ENCODE measurements at regions not wholly inside any gene's neighbourhood (a gene's known extent, or its start where the extent isn't known, plus 50 kb on each side); places are given as distances from the start of the nearest gene placed in this dataset.

DNA sequence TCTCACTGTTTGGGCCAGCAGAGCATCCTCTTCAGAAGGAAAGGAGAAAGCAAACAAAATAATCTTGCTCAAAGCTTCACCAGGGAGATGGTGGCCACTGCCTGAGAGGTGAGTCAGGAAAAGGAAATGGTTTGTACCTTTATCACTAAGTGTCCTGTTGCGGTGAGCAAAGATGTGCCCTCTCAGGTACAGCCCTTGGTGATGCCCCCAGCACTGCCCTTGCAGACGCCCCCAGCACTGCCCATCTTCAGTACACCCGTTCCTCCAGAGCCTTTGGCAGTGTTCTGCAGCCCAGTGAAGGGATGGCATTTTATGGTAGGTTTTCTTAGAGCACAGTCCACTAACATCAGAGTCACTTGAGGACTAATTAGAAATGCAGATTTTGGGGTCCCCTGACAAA lies 92.3 kb downstream of the ZNF621 start:
- TF ChIP-seq TAF1 (IDR thresholded peaks at IDR 0.05; ENCODE audit: borderline replicate concordance, insufficient read depth, low read length) = no peak

DNA sequence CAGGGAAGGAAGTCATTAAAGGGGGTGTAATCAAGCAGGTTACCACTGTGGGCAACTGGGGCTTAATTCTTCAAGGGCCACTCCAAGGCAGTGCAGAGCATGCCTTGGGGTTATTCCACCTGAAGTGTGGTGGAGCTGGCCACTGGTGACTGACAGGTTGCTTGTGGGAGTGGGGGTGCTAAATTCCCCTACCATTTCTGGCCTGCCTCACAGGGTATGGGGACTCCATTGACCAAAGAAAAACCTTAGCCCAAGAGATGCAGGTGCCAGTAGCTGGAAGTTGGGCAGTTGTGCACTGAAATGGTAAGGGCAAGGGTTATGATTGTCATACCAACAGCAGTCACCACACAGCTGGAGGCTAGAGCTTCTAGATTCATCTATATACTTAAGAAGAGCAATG lies 93.4 kb downstream of the ZNF621 start:
- TF ChIP-seq, protein P1, sequence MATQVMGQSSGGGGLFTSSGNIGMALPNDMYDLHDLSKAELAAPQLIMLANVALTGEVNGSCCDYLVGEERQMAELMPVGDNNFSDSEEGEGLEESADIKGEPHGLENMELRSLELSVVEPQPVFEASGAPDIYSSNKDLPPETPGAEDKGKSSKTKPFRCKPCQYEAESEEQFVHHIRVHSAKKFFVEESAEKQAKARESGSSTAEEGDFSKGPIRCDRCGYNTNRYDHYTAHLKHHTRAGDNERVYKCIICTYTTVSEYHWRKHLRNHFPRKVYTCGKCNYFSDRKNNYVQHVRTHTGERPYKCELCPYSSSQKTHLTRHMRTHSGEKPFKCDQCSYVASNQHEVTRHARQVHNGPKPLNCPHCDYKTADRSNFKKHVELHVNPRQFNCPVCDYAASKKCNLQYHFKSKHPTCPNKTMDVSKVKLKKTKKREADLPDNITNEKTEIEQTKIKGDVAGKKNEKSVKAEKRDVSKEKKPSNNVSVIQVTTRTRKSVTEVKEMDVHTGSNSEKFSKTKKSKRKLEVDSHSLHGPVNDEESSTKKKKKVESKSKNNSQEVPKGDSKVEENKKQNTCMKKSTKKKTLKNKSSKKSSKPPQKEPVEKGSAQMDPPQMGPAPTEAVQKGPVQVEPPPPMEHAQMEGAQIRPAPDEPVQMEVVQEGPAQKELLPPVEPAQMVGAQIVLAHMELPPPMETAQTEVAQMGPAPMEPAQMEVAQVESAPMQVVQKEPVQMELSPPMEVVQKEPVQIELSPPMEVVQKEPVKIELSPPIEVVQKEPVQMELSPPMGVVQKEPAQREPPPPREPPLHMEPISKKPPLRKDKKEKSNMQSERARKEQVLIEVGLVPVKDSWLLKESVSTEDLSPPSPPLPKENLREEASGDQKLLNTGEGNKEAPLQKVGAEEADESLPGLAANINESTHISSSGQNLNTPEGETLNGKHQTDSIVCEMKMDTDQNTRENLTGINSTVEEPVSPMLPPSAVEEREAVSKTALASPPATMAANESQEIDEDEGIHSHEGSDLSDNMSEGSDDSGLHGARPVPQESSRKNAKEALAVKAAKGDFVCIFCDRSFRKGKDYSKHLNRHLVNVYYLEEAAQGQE (IDR thresholded peaks at IDR 0.05; ENCODE audit: insufficient read depth in 1 of 2, low read depth in 2 of 2, low read length in 2 of 2) = no peak
- no peak for TF ChIP-seq FOXP2 (optimal IDR thresholded peaks at IDR 0.05; ENCODE audit: borderline replicate concordance, extremely low read depth, extremely low read length, insufficient read depth)
- no peak for TF ChIP-seq SIN3A (IDR thresholded peaks at IDR 0.05; ENCODE audit: borderline replicate concordance, insufficient read depth, low read length)
- no peak for TF ChIP-seq TAF1 (IDR thresholded peaks at IDR 0.05; ENCODE audit: borderline replicate concordance, insufficient read depth, low read length)
- no peak for TF ChIP-seq POLR2AphosphoS5 (IDR thresholded peaks at IDR 0.05; ENCODE audit: low read depth, low read length)

- TF ChIP-seq, protein P1 (IDR thresholded peaks at IDR 0.05; ENCODE audit: insufficient read depth in 1 of 2, low read depth in 2 of 2, low read length in 2 of 2) = no peak
- no peak for TF ChIP-seq POLR2AphosphoS5 (IDR thresholded peaks at IDR 0.05; ENCODE audit: low read depth, low read length)
- no peak for TF ChIP-seq SIN3A (IDR thresholded peaks at IDR 0.05; ENCODE audit: borderline replicate concordance, insufficient read depth, low read length)
- no peak for TF ChIP-seq TAF1 (IDR thresholded peaks at IDR 0.05; ENCODE audit: borderline replicate concordance, insufficient read depth, low read length)
These were observed 95.4 kb downstream of the ZNF621 start for GRCh38 chr3:40620151-40620550.

DNA sequence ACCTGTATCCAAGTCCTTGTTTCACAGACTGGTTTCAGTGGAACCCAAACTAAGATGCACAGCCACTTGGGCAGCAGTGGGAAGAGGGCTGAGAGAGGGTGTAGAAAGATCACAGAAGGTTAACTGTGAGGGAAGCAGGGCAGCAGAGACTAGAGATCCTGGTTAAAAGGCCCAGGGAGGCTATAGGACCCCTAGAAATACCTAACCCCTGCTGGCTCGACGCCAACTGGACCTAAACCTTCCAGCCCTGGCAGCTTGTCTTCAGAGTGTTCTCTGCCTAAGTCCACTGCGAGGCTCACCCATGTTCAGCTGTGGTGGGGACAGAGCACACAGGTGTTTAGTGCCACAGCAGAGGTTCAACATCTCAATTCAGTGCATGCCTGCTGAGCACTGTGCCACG lies 96.5 kb downstream of the ZNF621 start:
- TF ChIP-seq TAF1 (IDR thresholded peaks at IDR 0.05; ENCODE audit: borderline replicate concordance, insufficient read depth, low read length) (no peak), POLR2AphosphoS5 (IDR thresholded peaks at IDR 0.05; ENCODE audit: low read depth, low read length) (no peak), SIN3A (IDR thresholded peaks at IDR 0.05; ENCODE audit: borderline replicate concordance, insufficient read depth, low read length) (no peak), FOXP2 (optimal IDR thresholded peaks at IDR 0.05; ENCODE audit: borderline replicate concordance, extremely low read depth, extremely low read length, insufficient read depth) (no peak)
- TF ChIP-seq, protein P1 (IDR thresholded peaks at IDR 0.05; ENCODE audit: insufficient read depth in 1 of 2, low read depth in 2 of 2, low read length in 2 of 2) = no peak

DNA sequence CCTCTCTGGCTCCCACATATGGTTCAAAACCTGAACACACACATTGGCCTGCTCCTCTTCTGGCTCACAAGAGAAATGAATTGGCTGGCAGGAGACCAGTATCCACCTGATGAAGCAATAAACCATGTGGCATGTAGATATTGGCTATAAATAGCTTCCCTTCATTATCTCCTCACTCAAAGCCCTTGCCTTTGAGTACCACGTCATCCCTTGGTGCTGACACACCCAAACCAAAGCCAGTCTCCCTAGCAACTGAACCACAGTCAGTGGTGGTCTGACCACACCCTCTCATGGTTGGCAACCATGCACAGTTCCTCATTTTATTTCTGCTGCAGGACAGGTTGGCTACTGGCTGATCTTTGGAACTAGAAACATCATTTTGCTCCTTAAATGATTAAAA lies 98.8 kb downstream of the ZNF621 start:
- TF ChIP-seq, protein P1 (IDR thresholded peaks at IDR 0.05; ENCODE audit: insufficient read depth in 1 of 2, low read depth in 2 of 2, low read length in 2 of 2) = no peak
- no peak for TF ChIP-seq POLR2AphosphoS5 (IDR thresholded peaks at IDR 0.05; ENCODE audit: low read depth, low read length)
- TF ChIP-seq TAF1 (IDR thresholded peaks at IDR 0.05; ENCODE audit: borderline replicate concordance, insufficient read depth, low read length) = no peak
- TF ChIP-seq SIN3A (IDR thresholded peaks at IDR 0.05; ENCODE audit: borderline replicate concordance, insufficient read depth, low read length) = no peak
- TF ChIP-seq FOXP2 (optimal IDR thresholded peaks at IDR 0.05; ENCODE audit: borderline replicate concordance, extremely low read depth, extremely low read length, insufficient read depth) = no peak

All from PFSK-1 (cell line).